Body of pancreas (tissue), 4 donors: ENCODE measurements at regions not wholly inside any gene's neighbourhood (a gene's known extent, or its start where the extent isn't known, plus 50 kb on each side); places are given as distances from the start of the nearest gene placed in this dataset.

Source experiments
- ATAC-seq: fragments of 150-250 bp; one replicate; pipeline ENCODE4 v1.9.1; 2016
- DNase-seq, 4 donors: peaks; one replicate each; pipeline ENCODE4 v3.0.0-alpha.2; 2019
- H3K27ac ChIP-seq, 4 donors: fragments of 200-600 bp; sonication (generic); 1 replicate in 3 of 4; 2 replicates in 1 of 4; pipeline versions ENCODE4 v1.5.1 to v1.6.1; 2016 to 2019; ENCODE audit warnings: mild to moderate bottlenecking in 1 of 4, mixed read lengths in 1 of 4, moderate library complexity in 1 of 4
- H3K27me3 ChIP-seq, 2 donors: fragments of 200-600 bp; sonication (generic); one replicate each; pipeline ENCODE4 v1.6.0; 2016; ENCODE audit warnings: mild to moderate bottlenecking in 1 of 2
- H3K36me3 ChIP-seq, 2 donors: fragments of 200-600 bp; sonication (generic); replicated peaks in 1 of 2; 2 replicates each; pipeline ENCODE4 v1.5.1; 2016; ENCODE audit warnings: low read depth in 2 of 2; ENCODE audit not compliant: insufficient read depth in 1 of 2
- H3K4me1 ChIP-seq: fragments of 200-600 bp; sonication (generic); one replicate; pipeline ENCODE4 v1.6.0; 2016
- H3K4me3 ChIP-seq, 2 donors: fragments of 200-600 bp; sonication (generic); 1 replicate in 1 of 2; 2 replicates in 1 of 2; pipeline ENCODE4 v1.5.1; 2016 to 2019
- H3K9me3 ChIP-seq, 3 donors: fragments of 200-600 bp; sonication (generic); 1 replicate in 2 of 3; 2 replicates in 1 of 3; pipeline ENCODE4 v1.5.1; 2016
- CTCF ChIP-seq, 7 experiments: fragments of 450-650 bp in 4 of 7; fragments of 200-600 bp in 3 of 7; sonication (generic) in 3 of 7; IDR thresholded peaks; one replicate each; pipeline ENCODE4 v1.5.1; 2016 to 2019; ENCODE audit warnings: antibody characterized with exemption in 7 of 7
- POLR2A ChIP-seq, 3 donors: fragments of 450-650 bp; IDR thresholded peaks; one replicate each; pipeline ENCODE4 v1.6.1; 2016; ENCODE audit warnings: antibody characterized with exemption in 3 of 3, mild to moderate bottlenecking in 2 of 3
- WGBS, 2 donors: methylation state at CpG; one replicate each; pipeline ENCODE4 v1.1.5; 2017; 5-methylcytosine and 5-hydroxymethylcytosine counted together
- intact Hi-C: fragments of 100-400 bp; cut with DNase I; formaldehyde crosslinking; loops from one replicate; pipeline ENCODE4 v1.15.1; 2023

- 44 to 70% methylated on average over 2 to 3 of the region's 3 CpGs for WGBS, 2 donors
- no peak for TF ChIP-seq CTCF (IDR thresholded peaks at IDR 0.05)
- intact Hi-C loops: no loop called here
- no peaks in the 10 kb centered on the region for H3K4me1 ChIP-seq
- no peaks in the 10 kb centered on the region for H3K27me3 ChIP-seq
- no peak for DNase-seq
- H3K27ac ChIP-seq: no peak overlapping the region
- ATAC-seq: no peak
- H3K4me3 ChIP-seq: no peak overlapping the region
- no peaks in the 10 kb centered on the region for H3K9me3 ChIP-seq
- H3K36me3 ChIP-seq: no peaks in the 10 kb centered on the region
Measured at GRCh38 chr20:43320536-43320935, 130.8 kb upstream of the PTPRT start.

GRCh38 chr20:43318755-43319297 lies 129.1 kb upstream of the PTPRT start:
- no peak for TF ChIP-seq POLR2A (IDR thresholded peaks at IDR 0.05)
- TF ChIP-seq CTCF (IDR thresholded peaks at IDR 0.05): no peak
- DNase-seq (no peak), ATAC-seq (no peak)
- no peaks in the 10 kb centered on the region for H3K27me3 ChIP-seq
- no peaks in the 10 kb centered on the region for H3K9me3 ChIP-seq
- H3K4me3 ChIP-seq: no peak overlapping the region
- H3K4me1 ChIP-seq: no peaks in the 10 kb centered on the region
- no peaks in the 10 kb centered on the region for H3K36me3 ChIP-seq
- intact Hi-C loops: no loop called here
- 53 to 71% methylated on average over 5 of the region's 5 CpGs for WGBS, 2 donors
- no peak overlapping the region for H3K27ac ChIP-seq

GRCh38 chr20:43316271-43316670 lies 126.6 kb upstream of the PTPRT start:
- Histone ChIP-seq H3K36me3 (no peaks in the 10 kb centered on the region), H3K27me3 (no peaks in the 10 kb centered on the region), H3K4me3 (no peak overlapping the region), H3K9me3 (no peaks in the 10 kb centered on the region), H3K4me1 (no peaks in the 10 kb centered on the region), H3K27ac (no peak overlapping the region)
- TF ChIP-seq CTCF (IDR thresholded peaks at IDR 0.05) (no peak), POLR2A (IDR thresholded peaks at IDR 0.05) (no peak)
- intact Hi-C loops: no loop called here
- WGBS, 2 donors: 54 to 87% methylated on average over 3 of the region's 3 CpGs
- ATAC-seq (no peak), DNase-seq (no peak)

GRCh38 chr20:43309266-43309665 lies 119.6 kb upstream of the PTPRT start:
- ATAC-seq: no peak
- H3K27ac ChIP-seq: no peak overlapping the region
- no peak overlapping the region for H3K4me3 ChIP-seq
- no peak for DNase-seq
- H3K9me3 ChIP-seq: no peaks in the 10 kb centered on the region
- no peaks in the 10 kb centered on the region for H3K4me1 ChIP-seq
- intact Hi-C loops: no loop called here
- TF ChIP-seq POLR2A (IDR thresholded peaks at IDR 0.05) (no peak), CTCF (IDR thresholded peaks at IDR 0.05) (no peak)
- H3K27me3 ChIP-seq: no peaks in the 10 kb centered on the region
- H3K36me3 ChIP-seq: no peaks in the 10 kb centered on the region

GRCh38 chr20:43306837-43307236 lies 117.1 kb upstream of the PTPRT start:
- Histone ChIP-seq H3K9me3 (no peaks in the 10 kb centered on the region), H3K4me3 (no peak overlapping the region), H3K4me1 (no peaks in the 10 kb centered on the region), H3K36me3 (no peaks in the 10 kb centered on the region), H3K27me3 (no peaks in the 10 kb centered on the region), H3K27ac (no peak overlapping the region)
- WGBS, 2 donors: 54 to 57% methylated on average over 4 of the region's 4 CpGs
- TF ChIP-seq POLR2A (IDR thresholded peaks at IDR 0.05) (no peak), CTCF (IDR thresholded peaks at IDR 0.05) (no peak)
- ATAC-seq (no peak), DNase-seq (peak in 1 of 4 donors; percentile 2)
- intact Hi-C loops: no loop called here
